Esophagus squamous epithelium (tissue), 4 donors: ENCODE measurements at regions not wholly inside any gene's neighbourhood (a gene's known extent, or its start where the extent isn't known, plus 50 kb on each side); places are given as distances from the start of the nearest gene placed in this dataset.

Experiments used
- POLR2A ChIP-seq, 4 donors: fragments of 450-650 bp; IDR thresholded peaks; one replicate each; pipeline ENCODE4 v1.6.1; 2017; ENCODE audit warnings: antibody characterized with exemption in 4 of 4, mild to moderate bottlenecking in 4 of 4, moderate library complexity in 3 of 4
- TF ChIP-seq, protein P1 (sequence below), 6 experiments: fragments of 450-650 bp in 4 of 6; fragments of 200-600 bp in 2 of 6; sonication (generic) in 2 of 6; IDR thresholded peaks; one replicate each; pipeline ENCODE4 v1.5.1; 2016 to 2019; ENCODE audit warnings: antibody characterized with exemption in 6 of 6, mild to moderate bottlenecking in 4 of 6, moderate library complexity in 4 of 6

DNA sequence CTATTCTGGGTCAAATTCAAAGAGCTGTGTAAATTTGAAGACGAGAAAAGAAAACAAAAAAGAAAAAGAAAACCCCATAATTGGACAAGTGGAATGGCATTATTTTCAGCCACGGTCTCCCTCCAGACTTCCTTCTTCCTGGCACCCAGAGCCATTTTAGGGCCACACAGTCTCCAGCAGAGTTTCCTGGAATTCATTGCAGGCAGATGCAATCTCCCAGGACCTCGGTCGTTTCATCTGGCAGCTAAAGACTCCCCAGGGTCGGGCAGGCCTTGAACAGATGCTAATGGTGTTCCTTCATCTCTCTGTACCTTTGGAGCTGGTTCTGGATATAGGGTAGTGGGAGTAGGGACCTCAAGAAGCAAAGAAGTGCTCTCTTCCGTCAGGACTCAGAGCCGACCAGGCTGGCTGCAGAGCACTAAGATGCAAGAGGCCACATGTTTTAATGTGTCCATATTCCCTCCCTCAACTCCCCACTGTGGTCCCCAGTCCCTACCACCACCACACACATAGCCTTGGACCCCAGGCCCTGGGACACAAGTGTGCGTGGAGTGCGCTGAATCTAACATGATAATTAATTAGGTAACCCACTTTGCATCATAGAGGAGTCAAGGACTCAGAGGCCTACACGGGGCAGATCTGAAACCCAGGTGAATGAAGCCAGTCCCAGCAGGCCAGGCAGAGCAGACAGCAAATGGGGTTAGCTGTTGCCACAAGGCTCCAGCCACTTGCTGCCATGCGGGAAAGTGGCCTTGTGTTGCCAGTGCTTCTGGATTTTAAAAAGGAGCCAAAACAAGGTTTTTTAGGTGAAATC is 109.3 kb upstream of the ATL2 start:
- TF ChIP-seq, protein P1, sequence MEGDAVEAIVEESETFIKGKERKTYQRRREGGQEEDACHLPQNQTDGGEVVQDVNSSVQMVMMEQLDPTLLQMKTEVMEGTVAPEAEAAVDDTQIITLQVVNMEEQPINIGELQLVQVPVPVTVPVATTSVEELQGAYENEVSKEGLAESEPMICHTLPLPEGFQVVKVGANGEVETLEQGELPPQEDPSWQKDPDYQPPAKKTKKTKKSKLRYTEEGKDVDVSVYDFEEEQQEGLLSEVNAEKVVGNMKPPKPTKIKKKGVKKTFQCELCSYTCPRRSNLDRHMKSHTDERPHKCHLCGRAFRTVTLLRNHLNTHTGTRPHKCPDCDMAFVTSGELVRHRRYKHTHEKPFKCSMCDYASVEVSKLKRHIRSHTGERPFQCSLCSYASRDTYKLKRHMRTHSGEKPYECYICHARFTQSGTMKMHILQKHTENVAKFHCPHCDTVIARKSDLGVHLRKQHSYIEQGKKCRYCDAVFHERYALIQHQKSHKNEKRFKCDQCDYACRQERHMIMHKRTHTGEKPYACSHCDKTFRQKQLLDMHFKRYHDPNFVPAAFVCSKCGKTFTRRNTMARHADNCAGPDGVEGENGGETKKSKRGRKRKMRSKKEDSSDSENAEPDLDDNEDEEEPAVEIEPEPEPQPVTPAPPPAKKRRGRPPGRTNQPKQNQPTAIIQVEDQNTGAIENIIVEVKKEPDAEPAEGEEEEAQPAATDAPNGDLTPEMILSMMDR (IDR thresholded peaks at IDR 0.05) = no peak
- TF ChIP-seq POLR2A (IDR thresholded peaks at IDR 0.05) = no peak
